Activated CD8-positive, alpha-beta memory T cell treated with anti-CD3 and anti-CD28 coated beads, Interleukin-2, amount 10 ng/mL, durations not matched to agents 7 days and 5 days (primary cell): ENCODE measurements at regions not wholly inside any gene's neighbourhood (a gene's known extent, or its start where the extent isn't known, plus 50 kb on each side); places are given as distances from the start of the nearest gene placed in this dataset.
"Not testable (repeated sequence)": the region's sequence is repeated elsewhere in the genome, so short reads cannot be mapped to it uniquely, and the experiment has no call there.

Experiments
- ATAC-seq: fragments of 150-1000 bp; cut with Tn5 transposase; one replicate; pipeline ENCODE4 v1.10.0; 2021; ENCODE audit warnings: moderate library complexity
- CTCF ChIA-PET: fragments of 350-600 bp; sonication (Branson Sonifier 250); formaldehyde crosslinking; loops from one replicate; lab custom pipeline; 2021; ENCODE audit warnings: antibody characterized with exemption; lab: Charles Lee
- DNase-seq: peaks from one replicate; pipeline ENCODE4 v3.0.0-alpha.2; 2020
- H3K27ac Mint-ChIP-seq: one replicate; pipeline ENCODE4 v1.8.0; 2021; ENCODE audit warnings: mild to moderate bottlenecking, mixed read lengths
- H3K27me3 Mint-ChIP-seq: one replicate; pipeline ENCODE4 v1.8.0; 2021; ENCODE audit warnings: mixed read lengths
- H3K36me3 Mint-ChIP-seq: one replicate; pipeline ENCODE4 v1.8.0; 2021; ENCODE audit warnings: mild to moderate bottlenecking, mixed read lengths
- H3K4me1 Mint-ChIP-seq: one replicate; pipeline ENCODE4 v1.8.0; 2021; ENCODE audit warnings: mixed read lengths
- H3K4me3 Mint-ChIP-seq: one replicate; pipeline ENCODE4 v1.8.0; 2021; ENCODE audit warnings: mild to moderate bottlenecking, moderate library complexity, mixed read lengths
- H3K9me3 Mint-ChIP-seq: one replicate; pipeline ENCODE4 v1.8.0; 2022; ENCODE audit warnings: low read depth, mixed read lengths

GRCh38 chr13:28583651-28584091 lies 75.3 kb upstream of the POMP start:
- peaks cover 8% of the 10 kb centered on the region for H3K4me1 Mint-ChIP-seq
- no peak for ATAC-seq
- no peaks in the 10 kb centered on the region for H3K36me3 Mint-ChIP-seq
- CTCF ChIA-PET: no interaction called here
- no peak overlapping the region for H3K27ac Mint-ChIP-seq
- no peaks in the 10 kb centered on the region for H3K27me3 Mint-ChIP-seq
- H3K4me3 Mint-ChIP-seq: no peak overlapping the region
- H3K9me3 Mint-ChIP-seq: no peaks in the 10 kb centered on the region
- no peak for DNase-seq

DNA sequence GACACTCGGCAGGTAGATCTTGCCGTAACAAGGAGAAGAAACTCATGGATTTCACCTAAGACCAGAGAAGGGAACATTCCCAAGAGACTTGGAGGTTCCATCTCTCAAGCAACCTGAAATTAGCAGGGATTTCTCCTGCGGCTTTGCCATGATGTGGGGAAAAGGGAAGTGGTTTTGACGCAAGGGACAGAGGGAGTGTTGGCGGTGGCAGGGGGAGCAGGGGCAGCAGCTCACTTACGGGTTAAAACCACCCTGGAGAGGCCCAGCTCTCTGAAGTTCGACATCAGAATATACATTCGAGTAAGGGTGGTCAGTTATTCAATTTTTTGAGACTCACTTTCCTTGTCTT lies 76.1 kb upstream of the POMP start:
- Mint-ChIP-seq H3K4me1 (peaks cover 8% of the 10 kb centered on the region), H3K9me3 (no peaks in the 10 kb centered on the region), H3K36me3 (no peaks in the 10 kb centered on the region), H3K27ac (no peak overlapping the region), H3K27me3 (no peaks in the 10 kb centered on the region), H3K4me3 (no peak overlapping the region)
- DNase-seq: no peak
- CTCF ChIA-PET: no interaction called here
- no peak for ATAC-seq

DNA sequence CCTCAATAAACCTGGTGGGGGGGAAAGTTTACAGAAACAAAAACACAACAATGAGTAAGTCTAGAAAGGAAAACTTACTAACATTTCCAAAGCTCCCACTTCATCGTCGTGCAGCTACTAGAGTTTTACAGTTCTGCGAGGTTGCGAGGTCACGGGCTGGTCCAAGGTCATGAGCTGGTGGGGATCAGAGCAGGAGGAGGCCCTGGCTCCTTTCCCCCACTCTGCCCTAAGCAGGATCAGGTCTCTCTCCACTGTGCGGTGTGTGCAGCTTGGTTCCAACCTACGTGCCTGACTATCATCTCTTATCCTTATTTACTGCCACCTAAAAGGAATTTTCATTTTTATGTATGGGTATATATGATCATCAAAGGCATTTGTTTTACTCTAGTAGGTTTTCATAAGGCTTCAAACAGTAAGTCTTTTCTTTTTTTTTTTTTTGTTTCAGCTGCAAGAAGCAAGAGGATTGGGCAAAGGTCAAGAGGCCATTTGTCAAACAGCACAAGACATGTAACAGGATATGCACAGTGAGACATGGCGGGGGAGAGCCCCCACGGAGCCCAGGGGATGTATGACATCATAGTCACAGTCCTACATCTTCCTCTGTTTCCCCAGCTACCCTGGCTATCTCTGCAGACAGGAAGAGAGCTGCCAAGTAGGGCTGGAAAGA lies 76.6 kb upstream of the POMP start:
- ATAC-seq: no peak
- Mint-ChIP-seq H3K4me1 (peaks cover 8% of the 10 kb centered on the region), H3K36me3 (no peaks in the 10 kb centered on the region), H3K4me3 (no peak overlapping the region), H3K9me3 (no peaks in the 10 kb centered on the region), H3K27me3 (no peaks in the 10 kb centered on the region), H3K27ac (no peak overlapping the region)
- CTCF ChIA-PET: no interaction called here
- DNase-seq: no peak

DNA sequence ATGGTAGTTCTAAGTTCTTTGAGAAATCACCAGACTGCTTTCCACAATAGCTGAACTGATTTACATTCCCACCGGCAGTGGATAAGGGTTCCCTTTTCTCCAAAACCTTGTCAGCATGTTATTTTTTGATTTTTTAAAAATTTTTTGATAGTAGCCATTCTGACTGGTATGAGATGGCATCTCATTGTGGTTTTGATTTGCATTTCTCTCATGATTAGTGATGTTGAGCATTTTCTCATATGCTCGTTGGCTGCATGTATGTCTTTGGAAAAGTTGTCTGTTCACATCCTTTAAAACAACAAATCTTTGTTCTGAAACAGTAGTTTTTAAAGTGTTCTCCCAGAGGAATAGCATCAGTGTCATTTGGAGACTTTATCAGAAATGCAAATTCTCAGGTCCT lies 77.5 kb upstream of the POMP start:
- CTCF ChIA-PET: no interaction called here
- peaks cover 3% of the 10 kb centered on the region for H3K27me3 Mint-ChIP-seq
- H3K36me3 Mint-ChIP-seq: no peaks in the 10 kb centered on the region
- no peaks in the 10 kb centered on the region for H3K9me3 Mint-ChIP-seq
- DNase-seq: no peak
- peaks cover 8% of the 10 kb centered on the region for H3K4me1 Mint-ChIP-seq
- H3K27ac Mint-ChIP-seq: no peak overlapping the region
- H3K4me3 Mint-ChIP-seq: no peak overlapping the region
- no peak for ATAC-seq

- Mint-ChIP-seq H3K4me1 (peaks cover 6% of the 10 kb centered on the region), H3K27me3 (peaks cover 7% of the 10 kb centered on the region), H3K4me3 (no peak overlapping the region), H3K36me3 (no peaks in the 10 kb centered on the region), H3K9me3 (no peaks in the 10 kb centered on the region), H3K27ac (no peak overlapping the region)
- DNase-seq: no peak
- ATAC-seq: no peak
- CTCF ChIA-PET: no interaction called here
Observed at GRCh38 chr13:28579736-28580135, 79.2 kb upstream of the POMP start.

- Mint-ChIP-seq H3K9me3 (no peaks in the 10 kb centered on the region), H3K36me3 (no peaks in the 10 kb centered on the region), H3K4me3 (no peak overlapping the region), H3K4me1 (peaks cover 9% of the 10 kb centered on the region), H3K27me3 (peaks cover 7% of the 10 kb centered on the region), H3K27ac (no peak overlapping the region)
- CTCF ChIA-PET: no interaction called here
- no peak for ATAC-seq
- no peak for DNase-seq
Observed at GRCh38 chr13:28579322-28579721, 79.6 kb upstream of the POMP start.

DNA sequence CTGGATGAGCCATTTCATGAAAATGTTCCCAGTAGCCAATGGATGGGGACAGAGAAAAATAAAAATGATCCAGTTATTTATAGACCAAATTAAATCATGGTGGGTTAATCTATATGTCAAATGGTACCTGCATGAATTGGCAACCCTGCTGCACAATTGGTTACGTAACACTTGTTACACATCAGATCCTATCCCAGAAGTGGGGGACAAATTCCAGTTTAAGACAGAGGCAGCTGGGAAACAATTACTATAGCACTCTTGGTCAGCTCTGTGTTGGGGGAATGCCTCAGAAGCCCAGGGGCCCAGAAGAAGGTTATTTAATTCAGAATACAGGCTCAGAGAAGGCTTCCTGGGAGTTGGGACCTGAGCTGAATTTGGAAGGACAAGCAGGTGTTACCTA lies 81.1 kb upstream of the FLT1 start:
- no peaks in the 10 kb centered on the region for H3K9me3 Mint-ChIP-seq
- peaks cover 7% of the 10 kb centered on the region for H3K27me3 Mint-ChIP-seq
- DNase-seq: no peak
- H3K4me3 Mint-ChIP-seq: no peak overlapping the region
- no peak overlapping the region for H3K27ac Mint-ChIP-seq
- peaks cover 6% of the 10 kb centered on the region for H3K4me1 Mint-ChIP-seq
- no peak for ATAC-seq
- H3K36me3 Mint-ChIP-seq: no peaks in the 10 kb centered on the region
- CTCF ChIA-PET: no interaction called here

GRCh38 chr13:28575200-28575599 lies 80.3 kb upstream of the FLT1 start:
- DNase-seq (no peak), ATAC-seq (no peak)
- Mint-ChIP-seq H3K9me3 (no peaks in the 10 kb centered on the region), H3K27ac (no peak overlapping the region), H3K4me1 (peaks cover 6% of the 10 kb centered on the region), H3K4me3 (no peak overlapping the region), H3K36me3 (no peaks in the 10 kb centered on the region), H3K27me3 (peaks cover 9% of the 10 kb centered on the region)
- CTCF ChIA-PET: no interaction called here

DNA sequence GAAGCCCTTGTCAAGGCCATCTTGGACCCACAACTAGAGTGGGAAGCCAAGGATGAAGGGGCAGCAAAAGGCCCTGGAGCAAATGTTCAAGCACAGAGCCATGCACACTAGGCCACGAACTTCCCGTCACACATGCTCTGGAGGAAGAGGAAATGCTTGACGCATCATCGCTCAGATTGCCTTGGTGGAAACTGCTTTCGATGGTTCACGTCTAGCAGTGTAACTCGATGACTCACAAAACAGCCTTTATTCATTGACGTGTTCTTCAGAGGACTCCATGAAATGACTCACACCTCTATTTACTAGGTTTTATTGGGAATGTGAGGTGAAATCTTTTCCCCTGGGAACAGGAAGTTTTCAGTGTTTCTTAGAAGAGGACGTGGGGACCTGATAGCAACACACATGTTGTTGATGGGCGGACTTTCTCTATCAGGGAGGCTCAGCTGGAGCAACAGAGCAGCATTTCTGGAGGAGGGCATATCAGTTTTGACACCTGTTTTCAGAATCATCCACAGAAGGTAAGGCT lies 79.8 kb upstream of the FLT1 start:
- no peak overlapping the region for H3K4me3 Mint-ChIP-seq
- H3K36me3 Mint-ChIP-seq: no peaks in the 10 kb centered on the region
- DNase-seq (no peak), ATAC-seq (peak; percentile 30)
- peaks cover 9% of the 10 kb centered on the region for H3K27me3 Mint-ChIP-seq
- H3K9me3 Mint-ChIP-seq: no peaks in the 10 kb centered on the region
- CTCF ChIA-PET: no interaction called here
- no peak overlapping the region for H3K27ac Mint-ChIP-seq
- H3K4me1 Mint-ChIP-seq: peaks cover 6% of the 10 kb centered on the region

GRCh38 chr13:28573595-28574373 lies 78.9 kb upstream of the FLT1 start:
- CTCF ChIA-PET: no interaction called here
- no peaks in the 10 kb centered on the region for H3K36me3 Mint-ChIP-seq

GRCh38 chr13:28572871-28573270 lies 77.9 kb upstream of the FLT1 start:
- CTCF ChIA-PET: interaction anchor here (0.7 kb wide), 1 partner anchor 13 kb away, joined by 3 read pairs; no protein-coding TSS in a partner anchor
- H3K27me3 Mint-ChIP-seq: peaks cover 9% of the 10 kb centered on the region
- no peaks in the 10 kb centered on the region for H3K9me3 Mint-ChIP-seq
- no peak overlapping the region for H3K27ac Mint-ChIP-seq
- ATAC-seq (no peak), DNase-seq (no peak)
- peaks cover 6% of the 10 kb centered on the region for H3K4me1 Mint-ChIP-seq
- H3K36me3 Mint-ChIP-seq: no peaks in the 10 kb centered on the region
- no peak overlapping the region for H3K4me3 Mint-ChIP-seq

More at GRCh38 chr13:28573595-28574373, 78.9 kb upstream of the FLT1 start:
- no peak for ATAC-seq
- Mint-ChIP-seq H3K9me3 (no peaks in the 10 kb centered on the region), H3K27me3 (peaks cover 9% of the 10 kb centered on the region), H3K4me1 (peaks cover 6% of the 10 kb centered on the region), H3K4me3 (no peak overlapping the region), H3K27ac (no peak overlapping the region)
- DNase-seq: no peak

DNA sequence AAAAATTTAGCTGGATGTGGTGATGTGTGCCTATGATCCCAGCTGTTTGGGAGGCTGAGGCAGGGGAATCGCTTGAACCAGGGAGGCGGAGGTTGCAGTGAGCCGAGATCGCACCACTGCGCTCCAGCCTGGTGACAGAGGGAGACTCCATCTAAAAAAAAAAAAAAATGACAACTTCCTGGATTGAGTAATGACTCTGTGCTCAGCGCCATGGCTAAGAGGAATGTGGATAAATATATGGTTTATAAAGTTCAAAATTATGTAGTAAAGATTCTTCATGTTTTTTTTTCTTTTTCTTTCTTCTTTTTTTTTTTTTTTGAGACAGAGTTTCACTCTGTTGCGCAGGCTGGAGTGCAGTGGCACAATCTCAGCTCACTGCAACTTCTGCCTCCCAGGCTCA lies 75.4 kb upstream of the FLT1 start:
- H3K4me3 Mint-ChIP-seq, H3K4me1 Mint-ChIP-seq, DNase-seq, H3K27me3 Mint-ChIP-seq, ATAC-seq, H3K9me3 Mint-ChIP-seq, H3K27ac Mint-ChIP-seq, CTCF ChIA-PET, H3K36me3 Mint-ChIP-seq: not testable (repeated sequence)

DNA sequence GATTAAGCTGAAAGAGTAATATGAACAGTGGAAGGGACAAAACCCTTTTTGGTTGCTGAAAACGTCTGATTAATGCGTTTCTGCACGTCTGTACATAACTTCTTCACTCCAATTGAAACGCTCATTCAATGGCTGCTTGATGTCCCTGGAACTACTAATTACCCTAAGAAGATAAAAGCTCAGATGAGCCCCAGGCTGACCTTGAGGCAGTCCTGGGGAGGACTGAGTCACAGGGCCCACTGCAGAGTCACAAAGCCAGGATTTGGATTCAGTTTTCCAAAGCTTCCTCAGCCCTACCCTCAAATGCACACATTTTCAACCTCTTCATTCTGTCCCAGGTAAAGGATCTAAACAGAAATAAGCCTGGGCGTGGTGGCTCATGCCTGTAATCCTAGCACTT lies 75.0 kb upstream of the FLT1 start:
- Mint-ChIP-seq H3K4me3 (no peak overlapping the region), H3K36me3 (no peaks in the 10 kb centered on the region), H3K27me3 (peaks cover 2% of the 10 kb centered on the region), H3K4me1 (peaks cover 5% of the 10 kb centered on the region), H3K27ac (no peak overlapping the region), H3K9me3 (no peaks in the 10 kb centered on the region)
- CTCF ChIA-PET: no interaction called here
- DNase-seq: no peak
- no peak for ATAC-seq

- Mint-ChIP-seq H3K36me3 (no peaks in the 10 kb centered on the region), H3K27ac (no peak overlapping the region), H3K9me3 (no peaks in the 10 kb centered on the region), H3K4me1 (no peaks in the 10 kb centered on the region), H3K4me3 (no peak overlapping the region), H3K27me3 (peaks cover 2% of the 10 kb centered on the region)
- CTCF ChIA-PET: no interaction called here
- no peak for ATAC-seq
- no peak for DNase-seq
Observed at GRCh38 chr13:28568286-28568685, 73.4 kb upstream of the FLT1 start.
